ENCODE measurements at regions not wholly inside any gene's neighbourhood (a gene's known extent, or its start where the extent isn't known, plus 50 kb on each side); places are given as distances from the start of the nearest gene placed in this dataset.

DNA sequence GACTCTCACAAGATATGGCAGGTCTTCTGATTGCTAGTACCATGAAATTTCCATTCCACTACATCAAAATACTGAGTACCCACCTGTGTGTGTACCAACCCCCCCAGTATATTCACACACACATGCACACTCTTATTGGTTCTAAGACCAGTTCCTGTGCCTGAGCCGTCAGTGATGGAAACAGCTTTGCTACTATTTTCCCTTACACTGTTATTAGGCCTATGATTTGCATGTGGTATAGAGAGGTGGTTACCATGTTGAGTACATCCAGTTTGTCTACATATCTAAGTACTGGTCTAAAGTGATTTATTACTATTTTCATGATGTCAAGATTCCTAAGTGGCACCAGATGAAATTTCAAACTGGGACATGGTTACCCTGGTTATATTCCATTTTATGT, 459.9 kb downstream of the BCKDHB start:
- TF ChIP-seq, protein P1, sequence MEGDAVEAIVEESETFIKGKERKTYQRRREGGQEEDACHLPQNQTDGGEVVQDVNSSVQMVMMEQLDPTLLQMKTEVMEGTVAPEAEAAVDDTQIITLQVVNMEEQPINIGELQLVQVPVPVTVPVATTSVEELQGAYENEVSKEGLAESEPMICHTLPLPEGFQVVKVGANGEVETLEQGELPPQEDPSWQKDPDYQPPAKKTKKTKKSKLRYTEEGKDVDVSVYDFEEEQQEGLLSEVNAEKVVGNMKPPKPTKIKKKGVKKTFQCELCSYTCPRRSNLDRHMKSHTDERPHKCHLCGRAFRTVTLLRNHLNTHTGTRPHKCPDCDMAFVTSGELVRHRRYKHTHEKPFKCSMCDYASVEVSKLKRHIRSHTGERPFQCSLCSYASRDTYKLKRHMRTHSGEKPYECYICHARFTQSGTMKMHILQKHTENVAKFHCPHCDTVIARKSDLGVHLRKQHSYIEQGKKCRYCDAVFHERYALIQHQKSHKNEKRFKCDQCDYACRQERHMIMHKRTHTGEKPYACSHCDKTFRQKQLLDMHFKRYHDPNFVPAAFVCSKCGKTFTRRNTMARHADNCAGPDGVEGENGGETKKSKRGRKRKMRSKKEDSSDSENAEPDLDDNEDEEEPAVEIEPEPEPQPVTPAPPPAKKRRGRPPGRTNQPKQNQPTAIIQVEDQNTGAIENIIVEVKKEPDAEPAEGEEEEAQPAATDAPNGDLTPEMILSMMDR (IDR thresholded peaks at IDR 0.05; ENCODE audit: low read depth, low read length, missing control alignments), result no peak
- H3K4me3 ChIP-seq (ENCODE audit: low read depth, low read length), result no peak overlapping the region
- DNase-seq (ENCODE audit: low read depth), result no peak

- DNase-seq (ENCODE audit: low read depth), result no peak
- TF ChIP-seq, protein P1 (IDR thresholded peaks at IDR 0.05; ENCODE audit: low read depth, low read length, missing control alignments), result no peak
- no peak overlapping the region for H3K4me3 ChIP-seq (ENCODE audit: low read depth, low read length)
Measured at GRCh38 chr6:80553071-80553740, 446.7 kb downstream of the BCKDHB start.

GRCh38 chr6:80550748-80551147, 444.3 kb downstream of the BCKDHB start:
- no peak overlapping the region for H3K4me3 ChIP-seq (ENCODE audit: low read depth, low read length)
- TF ChIP-seq, protein P1 (IDR thresholded peaks at IDR 0.05; ENCODE audit: low read depth, low read length, missing control alignments), result no peak
- DNase-seq (ENCODE audit: low read depth), result no peak

GRCh38 chr6:80550281-80550680, 443.8 kb downstream of the BCKDHB start:
- DNase-seq (ENCODE audit: low read depth), result no peak
- TF ChIP-seq, protein P1 (IDR thresholded peaks at IDR 0.05; ENCODE audit: low read depth, low read length, missing control alignments), result no peak
- no peak overlapping the region for H3K4me3 ChIP-seq (ENCODE audit: low read depth, low read length)

- no peak overlapping the region for H3K4me3 ChIP-seq (ENCODE audit: low read depth, low read length)
- DNase-seq (ENCODE audit: low read depth), result no peak
- TF ChIP-seq, protein P1 (IDR thresholded peaks at IDR 0.05; ENCODE audit: low read depth, low read length, missing control alignments), result no peak
Measured at GRCh38 chr6:80548532-80548931, 442.1 kb downstream of the BCKDHB start.

GRCh38 chr6:80547827-80548226, 441.4 kb downstream of the BCKDHB start:
- TF ChIP-seq, protein P1 (IDR thresholded peaks at IDR 0.05; ENCODE audit: low read depth, low read length, missing control alignments), result no peak
- no peak for DNase-seq (ENCODE audit: low read depth)
- H3K4me3 ChIP-seq (ENCODE audit: low read depth, low read length), result no peak overlapping the region

Measured in GM12864 (cell line).